KMS-11 (cell line): ENCODE measurements at regions not wholly inside any gene's neighbourhood (a gene's known extent, or its start where the extent isn't known, plus 50 kb on each side); places are given as distances from the start of the nearest gene placed in this dataset.
"Not testable (repeated sequence)": the region's sequence is repeated elsewhere in the genome, so short reads cannot be mapped to it uniquely, and the experiment has no call there.

ENCODE experiments used
- H2AFZ ChIP-seq: fragments of 200-600 bp; sonication (generic); 2 replicates; pipeline ENCODE4 v1.6.1; 2016; ENCODE audit warnings: antibody characterized with exemption, mixed run types, low read depth
- H3K27ac ChIP-seq: fragments of 200-600 bp; sonication (generic); 2 replicates; pipeline ENCODE4 v1.6.1; 2016; ENCODE audit warnings: mild to moderate bottlenecking, mixed run types
- H3K27me3 ChIP-seq: fragments of 200-600 bp; sonication (generic); 2 replicates; pipeline ENCODE4 v1.6.1; 2017; ENCODE audit warnings: mild to moderate bottlenecking, low read depth, mixed run types, moderate library complexity; ENCODE audit not compliant: insufficient read depth
- H3K36me3 ChIP-seq: fragments of 200-600 bp; sonication (generic); 2 replicates; pipeline ENCODE4 v1.6.1; 2017; ENCODE audit warnings: mild to moderate bottlenecking, mixed run types; ENCODE audit not compliant: insufficient read depth
- H3K4me1 ChIP-seq: fragments of 200-600 bp; sonication (generic); 2 replicates; pipeline ENCODE4 v1.6.1; 2016; ENCODE audit warnings: mild to moderate bottlenecking, low read depth, mixed run types; ENCODE audit not compliant: poor library complexity, severe bottlenecking
- H3K4me2 ChIP-seq: fragments of 200-600 bp; sonication (generic); 2 replicates; pipeline ENCODE4 v1.7.0; 2016; ENCODE audit warnings: mild to moderate bottlenecking, mixed run types
- H3K4me3 ChIP-seq: fragments of 200-600 bp; sonication (generic); IDR thresholded peaks from 2 replicates; pipeline ENCODE4 v1.6.1; 2017; ENCODE audit warnings: low read depth, low read length, mixed read lengths; ENCODE audit not compliant: insufficient read depth
- H3K79me2 ChIP-seq: fragments of 200-600 bp; sonication (generic); 2 replicates; pipeline ENCODE4 v1.6.1; 2016; ENCODE audit warnings: low read depth, mixed run types; ENCODE audit not compliant: insufficient read depth
- H3K9ac ChIP-seq: fragments of 200-600 bp; sonication (generic); 2 replicates; pipeline ENCODE4 v1.6.1; 2016; ENCODE audit warnings: mild to moderate bottlenecking, mixed run types
- H4K20me1 ChIP-seq: fragments of 200-600 bp; sonication (generic); 2 replicates; pipeline ENCODE4 v1.6.1; 2016; ENCODE audit warnings: mild to moderate bottlenecking, mixed run types; ENCODE audit not compliant: insufficient read depth
- CTCF ChIP-seq: fragments of 200-600 bp; sonication (generic); conservative IDR thresholded peaks from 2 replicates; pipeline ENCODE4 v1.6.1; 2017; ENCODE audit warnings: low read depth, mild to moderate bottlenecking, antibody characterized with exemption, low read length, moderate library complexity, mixed read lengths

GRCh38 chr3:68515237-68515636, 417.1 kb downstream of the TAFA4 start:
- H3K36me3 ChIP-seq: no peaks in the 10 kb centered on the region
- no peak overlapping the region for H2AFZ ChIP-seq
- no peak overlapping the region for H3K27ac ChIP-seq
- no peaks in the 10 kb centered on the region for H4K20me1 ChIP-seq
- H3K9ac ChIP-seq: no peak overlapping the region
- H3K4me2 ChIP-seq: no peak overlapping the region
- H3K27me3 ChIP-seq: no peaks in the 10 kb centered on the region
- H3K4me3 ChIP-seq: no peak overlapping the region
- no peak for TF ChIP-seq CTCF
- no peaks in the 10 kb centered on the region for H3K4me1 ChIP-seq
- no peaks in the 10 kb centered on the region for H3K79me2 ChIP-seq

GRCh38 chr3:68504201-68504600, 428.1 kb downstream of the TAFA4 start:
- H3K4me1 ChIP-seq: no peaks in the 10 kb centered on the region
- no peaks in the 10 kb centered on the region for H3K27me3 ChIP-seq
- H3K27ac ChIP-seq: no peak overlapping the region
- TF ChIP-seq CTCF: no peak
- H2AFZ ChIP-seq: no peak overlapping the region
- H4K20me1 ChIP-seq: no peaks in the 10 kb centered on the region
- no peak overlapping the region for H3K4me3 ChIP-seq
- no peaks in the 10 kb centered on the region for H3K36me3 ChIP-seq
- no peak overlapping the region for H3K4me2 ChIP-seq
- no peak overlapping the region for H3K9ac ChIP-seq
- no peaks in the 10 kb centered on the region for H3K79me2 ChIP-seq

- H4K20me1 ChIP-seq, H3K9ac ChIP-seq, H3K4me1 ChIP-seq, H3K4me2 ChIP-seq, H3K27me3 ChIP-seq, H2AFZ ChIP-seq, H3K4me3 ChIP-seq, H3K79me2 ChIP-seq, H3K27ac ChIP-seq, H3K36me3 ChIP-seq: not testable (repeated sequence)
These were observed 446.5 kb downstream of the TAFA4 start for GRCh38 chr3:68485845-68486244.

- H4K20me1 ChIP-seq: no peaks in the 10 kb centered on the region
- H3K9ac ChIP-seq: no peak overlapping the region
- no peaks in the 10 kb centered on the region for H3K79me2 ChIP-seq
- H2AFZ ChIP-seq: no peak overlapping the region
- H3K36me3 ChIP-seq: no peaks in the 10 kb centered on the region
- H3K27ac ChIP-seq: no peak overlapping the region
- H3K4me3 ChIP-seq: no peak overlapping the region
- no peaks in the 10 kb centered on the region for H3K4me1 ChIP-seq
- no peaks in the 10 kb centered on the region for H3K27me3 ChIP-seq
- H3K4me2 ChIP-seq: no peak overlapping the region
- TF ChIP-seq CTCF: no peak
These were observed 447.3 kb downstream of the TAFA4 start for GRCh38 chr3:68485051-68485450.

GRCh38 chr3:68483601-68484000, 448.7 kb downstream of the TAFA4 start:
- Histone ChIP-seq H2AFZ (no peak overlapping the region), H3K27me3 (no peaks in the 10 kb centered on the region), H3K27ac (no peak overlapping the region), H4K20me1 (no peaks in the 10 kb centered on the region), H3K36me3 (no peaks in the 10 kb centered on the region), H3K79me2 (no peaks in the 10 kb centered on the region), H3K4me1 (no peaks in the 10 kb centered on the region), H3K4me3 (no peak overlapping the region), H3K4me2 (no peak overlapping the region), H3K9ac (no peak overlapping the region)
- TF ChIP-seq CTCF: no peak
